ENCODE measurements at regions not wholly inside any gene's neighbourhood (a gene's known extent, or its start where the extent isn't known, plus 50 kb on each side); places are given as distances from the start of the nearest gene placed in this dataset.

- Histone ChIP-seq H3K9me3 (ENCODE audit: low read depth) (no peaks in the 10 kb centered on the region), H3K36me3 (replicated peaks; ENCODE audit: insufficient read depth, low read depth) (no peaks in the 10 kb centered on the region), H3K4me2 (no peak overlapping the region), H3K9me2 (replicated peaks; ENCODE audit: insufficient read depth) (no peaks in the 10 kb centered on the region), H4K20me1 (ENCODE audit: insufficient read depth, poor library complexity, severe bottlenecking) (no peaks in the 10 kb centered on the region), H3K4me3 (no peak overlapping the region), H3K27ac (no peak overlapping the region), H3K79me2 (no peaks in the 10 kb centered on the region), H3K27me3 (no peaks in the 10 kb centered on the region), H2AFZ (no peak overlapping the region), H3K4me1 (ENCODE audit: insufficient read depth) (no peaks in the 10 kb centered on the region)
- no peak for TF ChIP-seq EZH2 (IDR thresholded peaks at IDR 0.05; ENCODE audit: borderline replicate concordance)
- no peak for TF ChIP-seq EZH2phosphoT487 (IDR thresholded peaks at IDR 0.05; ENCODE audit: low read depth, severe bottlenecking, unreplicated experiment)
- no peak for TF ChIP-seq CTCF (IDR thresholded peaks at IDR 0.05; ENCODE audit: poor library complexity)
- no peak for DNase-seq (ENCODE audit: low spot score)
- WGBS (ENCODE audit: low lambda C conversion rate, missing lambda C conversion rate), result 72% methylated on average over 1 of the region's 1 CpG
Observed at GRCh38 chr2:198252472-198252871, 448.1 kb downstream of the PLCL1 start.

- no peaks in the 10 kb centered on the region for H3K4me1 ChIP-seq (ENCODE audit: insufficient read depth)
- TF ChIP-seq EZH2phosphoT487 (IDR thresholded peaks at IDR 0.05; ENCODE audit: low read depth, severe bottlenecking, unreplicated experiment) (no peak), CTCF (IDR thresholded peaks at IDR 0.05; ENCODE audit: poor library complexity) (no peak), EZH2 (IDR thresholded peaks at IDR 0.05; ENCODE audit: borderline replicate concordance) (no peak)
Observed at GRCh38 chr2:198242093-198242492, 437.7 kb downstream of the PLCL1 start.

GRCh38 chr2:198238429-198238828 lies 434.0 kb downstream of the PLCL1 start:
- Histone ChIP-seq H3K9me3 (ENCODE audit: low read depth) (no peaks in the 10 kb centered on the region), H4K20me1 (ENCODE audit: insufficient read depth, poor library complexity, severe bottlenecking) (no peaks in the 10 kb centered on the region), H3K79me2 (no peaks in the 10 kb centered on the region), H2AFZ (no peak overlapping the region), H3K4me1 (ENCODE audit: insufficient read depth) (no peaks in the 10 kb centered on the region), H3K27me3 (no peaks in the 10 kb centered on the region), H3K9me2 (replicated peaks; ENCODE audit: insufficient read depth) (no peaks in the 10 kb centered on the region), H3K4me2 (no peak overlapping the region), H3K27ac (no peak overlapping the region), H3K4me3 (no peak overlapping the region), H3K36me3 (replicated peaks; ENCODE audit: insufficient read depth, low read depth) (no peaks in the 10 kb centered on the region)
- no peak for TF ChIP-seq EZH2 (IDR thresholded peaks at IDR 0.05; ENCODE audit: borderline replicate concordance)
- TF ChIP-seq CTCF (IDR thresholded peaks at IDR 0.05; ENCODE audit: poor library complexity), result no peak
- no peak for TF ChIP-seq EZH2phosphoT487 (IDR thresholded peaks at IDR 0.05; ENCODE audit: low read depth, severe bottlenecking, unreplicated experiment)
- no peak for DNase-seq (ENCODE audit: low spot score)

More at GRCh38 chr2:198242093-198242492, 437.7 kb downstream of the PLCL1 start:
- Histone ChIP-seq H3K79me2 (no peaks in the 10 kb centered on the region), H3K36me3 (replicated peaks; ENCODE audit: insufficient read depth, low read depth) (no peaks in the 10 kb centered on the region), H3K9me2 (replicated peaks; ENCODE audit: insufficient read depth) (no peaks in the 10 kb centered on the region), H3K4me3 (no peak overlapping the region), H4K20me1 (ENCODE audit: insufficient read depth, poor library complexity, severe bottlenecking) (no peaks in the 10 kb centered on the region), H3K4me2 (no peak overlapping the region), H3K27me3 (no peaks in the 10 kb centered on the region), H3K9me3 (ENCODE audit: low read depth) (no peaks in the 10 kb centered on the region), H3K27ac (no peak overlapping the region), H2AFZ (no peak overlapping the region)
- no peak for DNase-seq (ENCODE audit: low spot score)
- WGBS (ENCODE audit: low lambda C conversion rate, missing lambda C conversion rate), result 95% methylated on average over 3 of the region's 3 CpGs

GRCh38 chr2:198236338-198236737 lies 431.9 kb downstream of the PLCL1 start:
- Histone ChIP-seq H3K4me3 (no peak overlapping the region), H3K4me1 (ENCODE audit: insufficient read depth) (no peaks in the 10 kb centered on the region), H3K4me2 (no peak overlapping the region), H3K9me2 (replicated peaks; ENCODE audit: insufficient read depth) (no peaks in the 10 kb centered on the region), H3K9me3 (ENCODE audit: low read depth) (no peaks in the 10 kb centered on the region), H3K36me3 (replicated peaks; ENCODE audit: insufficient read depth, low read depth) (no peaks in the 10 kb centered on the region), H3K27ac (no peak overlapping the region), H3K27me3 (no peaks in the 10 kb centered on the region), H4K20me1 (ENCODE audit: insufficient read depth, poor library complexity, severe bottlenecking) (no peaks in the 10 kb centered on the region), H3K79me2 (no peaks in the 10 kb centered on the region), H2AFZ (no peak overlapping the region)
- no peak for DNase-seq (ENCODE audit: low spot score)
- no peak for TF ChIP-seq CTCF (IDR thresholded peaks at IDR 0.05; ENCODE audit: poor library complexity)

All from hepatocyte (in vitro differentiated cells).